ENCODE measurements at regions not wholly inside any gene's neighbourhood (a gene's known extent, or its start where the extent isn't known, plus 50 kb on each side); places are given as distances from the start of the nearest gene placed in this dataset.

DNA sequence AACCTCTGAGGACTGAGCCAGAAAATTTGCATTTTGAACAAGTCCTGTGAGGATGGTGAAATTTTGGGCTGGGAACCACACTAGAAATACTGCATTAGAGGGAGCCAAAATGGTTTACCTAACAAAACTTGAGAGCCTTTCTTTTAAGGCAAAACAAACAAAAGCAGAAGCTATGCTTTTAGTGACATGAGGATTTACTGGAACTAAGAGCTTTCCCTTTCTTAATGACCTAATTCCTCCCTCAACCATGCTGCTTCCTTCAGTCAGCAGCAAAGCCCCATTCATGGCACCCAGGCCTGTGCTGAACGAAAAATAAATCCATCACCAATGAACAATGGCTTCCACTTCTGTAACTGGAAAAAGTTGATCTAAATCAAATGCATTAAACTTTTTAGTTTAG, 974.3 kb downstream of the HACE1 start:
- no peak overlapping the region for H3K4me2 ChIP-seq
- no peaks in the 10 kb centered on the region for H3K27me3 ChIP-seq (ENCODE audit: insufficient read depth, low read depth)
- no peaks in the 10 kb centered on the region for H4K20me1 ChIP-seq (ENCODE audit: insufficient read depth)
- no peak overlapping the region for H2AFZ ChIP-seq (ENCODE audit: low read depth)
- H3K4me1 ChIP-seq (ENCODE audit: low read depth, poor library complexity, severe bottlenecking): no peaks in the 10 kb centered on the region
- no peak overlapping the region for H3K27ac ChIP-seq
- no peaks in the 10 kb centered on the region for H3K36me3 ChIP-seq (ENCODE audit: insufficient read depth)
- no peaks in the 10 kb centered on the region for H3K79me2 ChIP-seq (ENCODE audit: insufficient read depth, low read depth)
- TF ChIP-seq, protein P1, sequence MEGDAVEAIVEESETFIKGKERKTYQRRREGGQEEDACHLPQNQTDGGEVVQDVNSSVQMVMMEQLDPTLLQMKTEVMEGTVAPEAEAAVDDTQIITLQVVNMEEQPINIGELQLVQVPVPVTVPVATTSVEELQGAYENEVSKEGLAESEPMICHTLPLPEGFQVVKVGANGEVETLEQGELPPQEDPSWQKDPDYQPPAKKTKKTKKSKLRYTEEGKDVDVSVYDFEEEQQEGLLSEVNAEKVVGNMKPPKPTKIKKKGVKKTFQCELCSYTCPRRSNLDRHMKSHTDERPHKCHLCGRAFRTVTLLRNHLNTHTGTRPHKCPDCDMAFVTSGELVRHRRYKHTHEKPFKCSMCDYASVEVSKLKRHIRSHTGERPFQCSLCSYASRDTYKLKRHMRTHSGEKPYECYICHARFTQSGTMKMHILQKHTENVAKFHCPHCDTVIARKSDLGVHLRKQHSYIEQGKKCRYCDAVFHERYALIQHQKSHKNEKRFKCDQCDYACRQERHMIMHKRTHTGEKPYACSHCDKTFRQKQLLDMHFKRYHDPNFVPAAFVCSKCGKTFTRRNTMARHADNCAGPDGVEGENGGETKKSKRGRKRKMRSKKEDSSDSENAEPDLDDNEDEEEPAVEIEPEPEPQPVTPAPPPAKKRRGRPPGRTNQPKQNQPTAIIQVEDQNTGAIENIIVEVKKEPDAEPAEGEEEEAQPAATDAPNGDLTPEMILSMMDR (conservative IDR thresholded peaks at IDR 0.05; ENCODE audit: low read depth, low read length): no peak
- H3K9ac ChIP-seq: no peak overlapping the region
- H3K4me3 ChIP-seq (IDR thresholded peaks at IDR 0.05; ENCODE audit: insufficient read depth, low read depth, low read length): no peak overlapping the region

DNA sequence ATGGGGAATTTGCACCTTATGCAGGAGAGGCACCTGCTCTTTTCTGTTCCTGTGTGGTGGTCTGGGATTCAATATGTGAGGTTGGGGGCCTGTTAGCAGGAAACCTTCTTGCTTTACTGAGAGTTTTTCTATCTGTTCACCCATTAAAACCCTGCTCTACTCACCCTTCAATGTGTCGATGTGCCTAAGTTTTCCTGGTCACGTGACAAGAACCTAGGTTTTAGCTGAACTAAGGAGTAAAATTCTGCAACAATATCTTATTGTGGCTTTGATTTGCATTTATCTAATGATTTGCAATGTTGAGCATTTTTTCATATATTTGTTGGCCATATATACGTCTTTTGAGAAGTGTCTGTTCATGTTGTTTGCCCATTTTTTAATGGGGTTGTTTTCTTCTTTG, 979.9 kb downstream of the HACE1 start:
- Histone ChIP-seq H2AFZ (ENCODE audit: low read depth) (no peak overlapping the region), H3K27me3 (ENCODE audit: insufficient read depth, low read depth) (no peaks in the 10 kb centered on the region), H3K4me1 (ENCODE audit: low read depth, poor library complexity, severe bottlenecking) (no peaks in the 10 kb centered on the region), H3K9ac (no peak overlapping the region), H3K36me3 (ENCODE audit: insufficient read depth) (no peaks in the 10 kb centered on the region), H3K79me2 (ENCODE audit: insufficient read depth, low read depth) (no peaks in the 10 kb centered on the region), H3K4me3 (IDR thresholded peaks at IDR 0.05; ENCODE audit: insufficient read depth, low read depth, low read length) (no peak overlapping the region), H3K4me2 (no peak overlapping the region), H3K27ac (no peak overlapping the region), H4K20me1 (ENCODE audit: insufficient read depth) (no peaks in the 10 kb centered on the region)
- TF ChIP-seq, protein P1 (conservative IDR thresholded peaks at IDR 0.05; ENCODE audit: low read depth, low read length): no peak

DNA sequence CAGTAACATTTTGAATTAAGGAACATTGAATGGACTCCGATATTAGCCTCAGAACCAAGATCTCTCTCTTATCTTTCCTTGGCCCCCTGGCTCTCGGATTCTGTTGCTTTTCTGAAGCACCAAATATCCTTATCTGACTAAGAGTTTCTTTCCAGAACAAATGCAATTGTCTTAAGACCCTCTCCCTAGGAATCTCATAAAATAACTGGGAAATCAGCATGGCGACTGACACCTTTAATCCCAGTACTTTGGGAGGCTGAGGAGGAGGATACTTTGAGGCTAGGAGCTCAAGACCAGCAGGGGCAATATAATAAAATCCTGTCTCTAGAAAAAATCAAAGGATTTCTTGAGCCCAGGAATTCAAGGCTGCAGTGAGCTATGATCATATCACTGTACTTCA, 984.5 kb downstream of the HACE1 start:
- H3K4me2 ChIP-seq: no peak overlapping the region
- H3K79me2 ChIP-seq (ENCODE audit: insufficient read depth, low read depth): no peaks in the 10 kb centered on the region
- no peak overlapping the region for H3K27ac ChIP-seq
- H2AFZ ChIP-seq (ENCODE audit: low read depth): no peak overlapping the region
- H3K36me3 ChIP-seq (ENCODE audit: insufficient read depth): no peaks in the 10 kb centered on the region
- no peak overlapping the region for H3K9ac ChIP-seq
- TF ChIP-seq, protein P1 (conservative IDR thresholded peaks at IDR 0.05; ENCODE audit: low read depth, low read length): no peak
- no peak overlapping the region for H3K4me3 ChIP-seq (IDR thresholded peaks at IDR 0.05; ENCODE audit: insufficient read depth, low read depth, low read length)
- H4K20me1 ChIP-seq (ENCODE audit: insufficient read depth): no peaks in the 10 kb centered on the region
- no peaks in the 10 kb centered on the region for H3K4me1 ChIP-seq (ENCODE audit: low read depth, poor library complexity, severe bottlenecking)
- no peaks in the 10 kb centered on the region for H3K27me3 ChIP-seq (ENCODE audit: insufficient read depth, low read depth)

DNA sequence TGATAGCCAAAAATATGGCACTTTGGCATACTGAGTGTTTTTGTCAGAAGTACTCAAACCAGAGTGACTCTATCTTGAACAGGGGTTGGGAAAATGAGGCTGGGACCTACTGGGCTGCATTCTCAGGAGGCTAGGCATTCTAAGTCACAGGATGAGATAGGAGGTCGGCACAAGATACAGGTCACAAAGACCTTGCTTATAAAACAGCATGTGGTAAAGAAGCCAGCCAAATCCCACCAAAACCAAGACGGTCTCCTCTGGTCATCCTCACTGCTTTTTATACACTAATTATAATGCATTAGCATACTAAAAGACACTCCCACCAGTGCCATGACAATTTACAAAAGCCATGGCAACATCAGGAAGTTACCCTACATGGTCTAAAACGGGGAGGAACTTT, 985.1 kb downstream of the HACE1 start:
- Histone ChIP-seq H3K36me3 (ENCODE audit: insufficient read depth) (no peaks in the 10 kb centered on the region), H3K27me3 (ENCODE audit: insufficient read depth, low read depth) (no peaks in the 10 kb centered on the region), H2AFZ (ENCODE audit: low read depth) (no peak overlapping the region)

More for the DNA sequence above, 985.1 kb downstream of the HACE1 start:
- TF ChIP-seq, protein P1 (conservative IDR thresholded peaks at IDR 0.05; ENCODE audit: low read depth, low read length): no peak
- Histone ChIP-seq H3K4me3 (IDR thresholded peaks at IDR 0.05; ENCODE audit: insufficient read depth, low read depth, low read length) (no peak overlapping the region), H3K9ac (no peak overlapping the region), H4K20me1 (ENCODE audit: insufficient read depth) (no peaks in the 10 kb centered on the region), H3K27ac (no peak overlapping the region), H3K79me2 (ENCODE audit: insufficient read depth, low read depth) (no peaks in the 10 kb centered on the region), H3K4me1 (ENCODE audit: low read depth, poor library complexity, severe bottlenecking) (no peaks in the 10 kb centered on the region), H3K4me2 (no peak overlapping the region)
